22Rv1 (cell line): ENCODE measurements at regions not wholly inside any gene's neighbourhood (a gene's known extent, or its start where the extent isn't known, plus 50 kb on each side); places are given as distances from the start of the nearest gene placed in this dataset.

ENCODE experiments used
- ZFX ChIP-seq: fragments of 450-650 bp; IDR thresholded peaks from 2 replicates; pipeline ENCODE4 v1.6.1; 2017; ENCODE audit warnings: antibody characterized with exemption, borderline replicate concordance
- TF ChIP-seq, protein P1 (sequence below): fragments of 450-650 bp; IDR thresholded peaks from 2 replicates; pipeline ENCODE4 v1.5.1; 2017; ENCODE audit warnings: mild to moderate bottlenecking

DNA sequence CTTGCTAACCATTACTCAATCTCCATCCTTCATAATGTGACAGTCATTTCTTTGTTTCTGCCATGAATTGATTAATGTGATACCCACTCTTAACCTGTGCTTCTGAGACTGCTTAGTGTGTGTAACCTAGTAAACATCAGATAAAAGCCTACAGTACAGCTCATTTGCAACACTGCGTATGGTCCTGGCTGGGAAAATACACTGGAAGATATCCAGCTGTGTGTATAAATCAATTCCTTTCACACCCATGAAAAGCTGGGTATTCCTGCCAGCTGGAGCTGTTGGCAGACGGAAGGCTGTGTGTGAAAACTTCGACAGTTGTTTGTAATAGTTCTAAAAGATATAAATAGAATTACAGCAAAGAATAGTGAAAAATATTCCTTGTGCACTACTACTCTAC, 509.2 kb downstream of the FRK start:
- TF ChIP-seq, protein P1, sequence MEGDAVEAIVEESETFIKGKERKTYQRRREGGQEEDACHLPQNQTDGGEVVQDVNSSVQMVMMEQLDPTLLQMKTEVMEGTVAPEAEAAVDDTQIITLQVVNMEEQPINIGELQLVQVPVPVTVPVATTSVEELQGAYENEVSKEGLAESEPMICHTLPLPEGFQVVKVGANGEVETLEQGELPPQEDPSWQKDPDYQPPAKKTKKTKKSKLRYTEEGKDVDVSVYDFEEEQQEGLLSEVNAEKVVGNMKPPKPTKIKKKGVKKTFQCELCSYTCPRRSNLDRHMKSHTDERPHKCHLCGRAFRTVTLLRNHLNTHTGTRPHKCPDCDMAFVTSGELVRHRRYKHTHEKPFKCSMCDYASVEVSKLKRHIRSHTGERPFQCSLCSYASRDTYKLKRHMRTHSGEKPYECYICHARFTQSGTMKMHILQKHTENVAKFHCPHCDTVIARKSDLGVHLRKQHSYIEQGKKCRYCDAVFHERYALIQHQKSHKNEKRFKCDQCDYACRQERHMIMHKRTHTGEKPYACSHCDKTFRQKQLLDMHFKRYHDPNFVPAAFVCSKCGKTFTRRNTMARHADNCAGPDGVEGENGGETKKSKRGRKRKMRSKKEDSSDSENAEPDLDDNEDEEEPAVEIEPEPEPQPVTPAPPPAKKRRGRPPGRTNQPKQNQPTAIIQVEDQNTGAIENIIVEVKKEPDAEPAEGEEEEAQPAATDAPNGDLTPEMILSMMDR, result no peak
- TF ChIP-seq ZFX, result no peak
